Transverse colon (tissue), 4 donors: ENCODE measurements at regions not wholly inside any gene's neighbourhood (a gene's known extent, or its start where the extent isn't known, plus 50 kb on each side); places are given as distances from the start of the nearest gene placed in this dataset.

ENCODE experiments used
- DNase-seq: peaks from one replicate; pipeline ENCODE4 v3.0.0-alpha.2; 2019
- H3K27ac ChIP-seq, 4 donors: fragments of 200-600 bp; sonication (generic); 2 replicates each; pipeline ENCODE4 v1.5.1; 2016 to 2018; ENCODE audit warnings: inconsistent platforms in 4 of 4
- H3K27me3 ChIP-seq: fragments of 200-600 bp; sonication (generic); 2 replicates; pipeline ENCODE4 v1.5.1; 2017; ENCODE audit warnings: inconsistent platforms
- H3K36me3 ChIP-seq, 4 donors: fragments of 200-600 bp; sonication (generic); 2 replicates each; pipeline ENCODE4 v1.5.1; 2017 to 2019; ENCODE audit warnings: inconsistent platforms in 4 of 4
- H3K4me1 ChIP-seq, 4 donors: fragments of 200-600 bp; sonication (generic); 2 replicates each; pipeline ENCODE4 v1.5.1; 2017 to 2020; ENCODE audit warnings: inconsistent platforms in 4 of 4
- H3K4me3 ChIP-seq, 4 donors: fragments of 200-600 bp; sonication (generic); 1 replicate in 1 of 4; 2 replicates in 3 of 4; pipeline versions ENCODE4 v1.5.1 to v1.6.1; 2017 to 2019; ENCODE audit warnings: inconsistent platforms in 4 of 4
- H3K9me3 ChIP-seq, 2 donors: fragments of 200-600 bp; sonication (generic); 2 replicates each; pipeline ENCODE4 v1.5.1; 2017 to 2019; ENCODE audit warnings: inconsistent platforms in 2 of 2
- EP300 ChIP-seq: sonication (generic); formaldehyde crosslinking; IDR thresholded peaks from one replicate; pipeline ENCODE4 v1.6.1; 2017; ENCODE audit warnings: antibody characterized with exemption, low read depth
- POLR2A ChIP-seq: fragments of 450-650 bp; IDR thresholded peaks from one replicate; pipeline ENCODE4 v1.6.1; 2016; ENCODE audit warnings: antibody characterized with exemption, mild to moderate bottlenecking, moderate library complexity
- POLR2AphosphoS5 ChIP-seq, 3 donors: sonication (generic); formaldehyde crosslinking; IDR thresholded peaks; one replicate each; pipeline ENCODE4 v1.6.1; 2016; ENCODE audit warnings: antibody characterized with exemption in 3 of 3
- WGBS, 2 donors: methylation state at CpG; one replicate each; pipeline ENCODE4 v1.1.5; 2018; ENCODE audit warnings: low coverage in 1 of 2; 5-methylcytosine and 5-hydroxymethylcytosine counted together
- in situ Hi-C, 4 donors: fragments of 200-750 bp; cut with MboI; loops; one replicate each; pipeline versions ENCODE4 v1.15.0 to v1.15.1; 2017; ENCODE audit warnings: low sequenced_read_pairs in 3 of 4, low pct_ligation_motif_present in 1 of 4, low pct_unique_long_range_greater_than_20kb in 1 of 4
- intact Hi-C: fragments of 100-400 bp; cut with DNase I; formaldehyde crosslinking; loops from one replicate; pipeline ENCODE4 v1.15.1; 2023; ENCODE audit warnings: low total_unique reads
- TF ChIP-seq, protein P1 (sequence below), 5 experiments: fragments of 200-600 bp in 3 of 5; fragments of 450-650 bp in 2 of 5; sonication (generic) in 3 of 5; IDR thresholded peaks; 1 replicate in 2 of 5; 2 replicates in 3 of 5; pipeline ENCODE4 v1.5.1; 2016 to 2017; ENCODE audit warnings: antibody characterized with exemption in 5 of 5, inconsistent platforms in 3 of 5, mild to moderate bottlenecking in 2 of 5, moderate library complexity in 1 of 5

DNA sequence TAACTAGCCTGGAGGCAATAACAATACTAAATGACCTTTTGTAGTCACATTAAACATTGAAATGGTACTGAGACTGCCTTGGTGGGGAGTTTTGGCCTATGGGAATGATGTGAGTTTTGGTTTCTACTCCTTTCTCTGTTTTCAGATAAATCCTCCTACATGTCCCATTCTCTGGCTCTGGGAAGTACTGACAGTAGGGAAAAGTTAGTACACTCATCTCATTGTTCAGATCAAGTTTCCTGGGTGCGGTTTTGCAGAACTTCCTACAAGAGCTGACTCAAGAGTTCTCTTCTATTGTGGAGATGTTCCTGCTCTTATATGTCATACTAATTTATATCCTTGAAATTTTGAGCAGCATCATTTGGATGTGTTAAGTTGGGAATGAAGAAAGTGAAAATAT, 74.2 kb upstream of the MACF1 start:
- peaks cover 25 to 68% (median 52%) of the 10 kb centered on the region in 4 donors for H3K4me1 ChIP-seq
- intact Hi-C loops: no loop called here
- no peaks in the 10 kb centered on the region for H3K36me3 ChIP-seq
- no peaks in the 10 kb centered on the region for H3K27me3 ChIP-seq
- TF ChIP-seq, protein P1, sequence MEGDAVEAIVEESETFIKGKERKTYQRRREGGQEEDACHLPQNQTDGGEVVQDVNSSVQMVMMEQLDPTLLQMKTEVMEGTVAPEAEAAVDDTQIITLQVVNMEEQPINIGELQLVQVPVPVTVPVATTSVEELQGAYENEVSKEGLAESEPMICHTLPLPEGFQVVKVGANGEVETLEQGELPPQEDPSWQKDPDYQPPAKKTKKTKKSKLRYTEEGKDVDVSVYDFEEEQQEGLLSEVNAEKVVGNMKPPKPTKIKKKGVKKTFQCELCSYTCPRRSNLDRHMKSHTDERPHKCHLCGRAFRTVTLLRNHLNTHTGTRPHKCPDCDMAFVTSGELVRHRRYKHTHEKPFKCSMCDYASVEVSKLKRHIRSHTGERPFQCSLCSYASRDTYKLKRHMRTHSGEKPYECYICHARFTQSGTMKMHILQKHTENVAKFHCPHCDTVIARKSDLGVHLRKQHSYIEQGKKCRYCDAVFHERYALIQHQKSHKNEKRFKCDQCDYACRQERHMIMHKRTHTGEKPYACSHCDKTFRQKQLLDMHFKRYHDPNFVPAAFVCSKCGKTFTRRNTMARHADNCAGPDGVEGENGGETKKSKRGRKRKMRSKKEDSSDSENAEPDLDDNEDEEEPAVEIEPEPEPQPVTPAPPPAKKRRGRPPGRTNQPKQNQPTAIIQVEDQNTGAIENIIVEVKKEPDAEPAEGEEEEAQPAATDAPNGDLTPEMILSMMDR (IDR thresholded peaks at IDR 0.05): no peak
- TF ChIP-seq EP300 (no peak), POLR2AphosphoS5 (IDR thresholded peaks at IDR 0.05) (no peak), POLR2A (no peak)
- H3K9me3 ChIP-seq: no peaks in the 10 kb centered on the region
- no peak for DNase-seq
- H3K4me3 ChIP-seq: no peak overlapping the region
- 53 to 56% methylated on average over 1 of the region's 1 CpG for WGBS, 2 donors
- peak overlapping the region; percentile 75 to 86 (median 78) for H3K27ac ChIP-seq
- in situ Hi-C loops: no loop called here

DNA sequence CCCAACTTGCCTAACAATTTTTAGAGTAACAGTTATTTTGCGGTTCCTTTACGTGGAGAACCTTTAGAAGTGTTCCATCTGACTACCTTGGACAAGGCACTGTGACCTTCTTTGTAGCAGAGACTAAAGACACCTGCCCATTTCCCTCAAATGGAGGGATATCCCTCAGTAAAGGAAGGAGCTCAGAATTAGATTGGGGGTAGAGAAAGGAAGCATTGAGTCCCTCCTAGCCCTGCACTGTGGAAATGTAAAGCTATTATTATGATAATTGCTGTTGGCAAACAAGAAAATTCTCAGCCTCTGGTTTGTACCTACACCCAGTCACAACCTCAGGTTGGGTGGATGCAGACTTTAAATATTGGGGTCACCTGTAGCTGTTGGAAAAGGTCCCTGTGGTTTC, 72.6 kb upstream of the MACF1 start:
- Histone ChIP-seq H3K4me3 (no peak overlapping the region), H3K36me3 (no peaks in the 10 kb centered on the region), H3K4me1 (peaks cover 23 to 58% (median 47%) of the 10 kb centered on the region in 4 donors), H3K9me3 (no peaks in the 10 kb centered on the region), H3K27ac (peak overlapping the region; percentile 40 to 72 (median 47)), H3K27me3 (no peaks in the 10 kb centered on the region)
- TF ChIP-seq POLR2AphosphoS5 (IDR thresholded peaks at IDR 0.05): no peak
- no peak for TF ChIP-seq POLR2A
- TF ChIP-seq, protein P1 (IDR thresholded peaks at IDR 0.05): no peak
- no peak for TF ChIP-seq EP300
- intact Hi-C loops: no loop called here
- 96% methylated on average over 2 of the region's 2 CpGs; no CpG with 5 or more reads in 1 of the 2 donors for WGBS, 2 donors
- in situ Hi-C loops: no loop called here
- no peak for DNase-seq

DNA sequence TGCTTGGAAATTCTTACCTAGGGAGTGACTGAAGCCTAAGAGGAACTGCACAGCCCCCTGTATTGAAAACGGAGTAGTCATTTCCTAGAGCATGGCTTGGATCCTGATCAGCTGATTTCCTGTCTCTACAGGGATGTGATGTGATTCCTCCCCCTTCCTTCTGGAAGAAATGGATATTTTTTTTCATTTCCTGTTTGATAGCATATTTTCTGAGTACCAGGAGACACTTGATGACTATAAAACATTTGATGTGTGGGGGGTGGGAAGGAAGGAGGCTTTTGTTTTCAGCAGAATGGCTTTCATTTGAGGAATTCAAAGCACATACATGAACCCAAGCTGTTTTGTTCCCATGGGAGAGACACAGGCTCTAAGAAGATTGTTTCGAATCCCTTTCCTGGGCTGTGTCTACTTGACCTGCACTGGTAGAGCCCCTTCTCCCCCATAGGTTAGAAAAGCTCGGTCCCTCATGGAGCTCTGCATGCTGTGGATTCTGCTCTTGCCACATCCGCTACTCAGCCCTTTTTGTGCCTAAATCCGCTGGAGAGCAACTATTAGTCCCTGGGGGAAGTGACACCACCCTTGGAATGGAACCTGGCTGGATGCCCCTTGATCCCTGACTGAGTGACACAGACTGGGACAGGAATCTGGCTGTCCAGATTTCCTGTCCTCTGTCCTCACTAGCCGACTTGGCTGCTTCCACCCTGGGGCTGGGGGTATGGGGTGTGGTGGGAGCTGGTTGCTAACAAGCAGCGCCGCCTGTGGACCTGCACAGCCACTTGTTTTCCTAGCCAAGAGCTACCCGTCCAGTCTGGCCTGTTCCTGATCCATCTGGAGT, 71.8 kb upstream of the MACF1 start:
- in situ Hi-C loops: no loop called here
- no peaks in the 10 kb centered on the region for H3K36me3 ChIP-seq

DNA sequence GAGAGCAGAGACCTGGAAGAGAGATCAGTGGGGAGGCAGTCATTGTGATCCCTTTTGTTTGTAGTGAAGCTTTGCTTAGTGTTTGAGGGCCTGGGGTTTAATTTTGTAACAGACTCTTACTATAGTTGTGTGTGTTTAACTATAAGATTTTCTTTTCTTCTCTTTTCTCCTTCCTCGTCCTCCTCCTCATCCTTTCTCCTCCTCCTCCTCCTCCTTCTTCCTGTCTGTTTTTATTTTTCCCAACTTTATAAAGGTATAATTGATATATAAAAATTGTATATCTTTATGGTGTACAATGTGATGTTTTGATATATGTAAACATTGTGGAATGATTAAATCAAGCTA, 71.2 kb upstream of the MACF1 start:
- Histone ChIP-seq H3K27ac (peak overlapping the region; percentile 40 to 72 (median 47)), H3K4me1 (peaks cover 19 to 44% (median 35%) of the 10 kb centered on the region in 4 donors), H3K36me3 (no peaks in the 10 kb centered on the region), H3K27me3 (no peaks in the 10 kb centered on the region), H3K4me3 (no peak overlapping the region), H3K9me3 (no peaks in the 10 kb centered on the region)
- TF ChIP-seq POLR2A: no peak
- TF ChIP-seq, protein P1 (IDR thresholded peaks at IDR 0.05): no peak
- no peak for TF ChIP-seq POLR2AphosphoS5 (IDR thresholded peaks at IDR 0.05)
- TF ChIP-seq EP300: no peak
- WGBS, 2 donors: 50 to 54% methylated on average over 1 of the region's 1 CpG
- no peak for DNase-seq
- in situ Hi-C loops: no loop called here
- intact Hi-C loops: no loop called here

More for the DNA sequence above, 71.8 kb upstream of the MACF1 start:
- Histone ChIP-seq H3K27me3 (no peaks in the 10 kb centered on the region), H3K27ac (peak overlapping the region; percentile 40 to 72 (median 47)), H3K4me3 (no peak overlapping the region), H3K9me3 (no peaks in the 10 kb centered on the region), H3K4me1 (peaks cover 19 to 50% (median 39%) of the 10 kb centered on the region in 4 donors)
- intact Hi-C loops: no loop called here
- peak; percentile 74 for DNase-seq
- 71 to 93% methylated on average over 3 to 8 of the region's 9 CpGs for WGBS, 2 donors
- TF ChIP-seq POLR2AphosphoS5 (IDR thresholded peaks at IDR 0.05): peak in 2 of 3 donors; percentile 15 to 29
- TF ChIP-seq, protein P1 (IDR thresholded peaks at IDR 0.05): peak in 4 of 5 experiments; percentile 17 to 46 (median 23)
- no peak for TF ChIP-seq EP300
